SK-N-SH (cell line): ENCODE measurements at regions not wholly inside any gene's neighbourhood (a gene's known extent, or its start where the extent isn't known, plus 50 kb on each side); places are given as distances from the start of the nearest gene placed in this dataset.

Source experiments
- CTCF ChIP-seq: fragments of 200-600 bp; sonication (generic); IDR thresholded peaks from 2 replicates; pipeline ENCODE4 v1.6.1; 2017; ENCODE audit warnings: antibody characterized with exemption, mild to moderate bottlenecking, moderate library complexity
- RAD21 ChIP-seq: IDR thresholded peaks from 2 replicates; pipeline ENCODE4 v1.6.1; 2012; ENCODE audit warnings: mild to moderate bottlenecking, low read length

GRCh38 chr16:79823639-79824038 is 223.1 kb upstream of the MAF start:
- no peak for TF ChIP-seq CTCF
- no peak for TF ChIP-seq RAD21
